ENCODE measurements at regions not wholly inside any gene's neighbourhood (a gene's known extent, or its start where the extent isn't known, plus 50 kb on each side); places are given as distances from the start of the nearest gene placed in this dataset.
"Not testable (repeated sequence)": the region's sequence is repeated elsewhere in the genome, so short reads cannot be mapped to it uniquely, and the experiment has no call there.

- no peak for DNase-seq
Measured at GRCh38 chr1:229119876-229120275, 151.0 kb upstream of the RAB4A start.

GRCh38 chr1:229121845-229122436 lies 149.0 kb upstream of the RAB4A start:
- no peak for DNase-seq

DNA sequence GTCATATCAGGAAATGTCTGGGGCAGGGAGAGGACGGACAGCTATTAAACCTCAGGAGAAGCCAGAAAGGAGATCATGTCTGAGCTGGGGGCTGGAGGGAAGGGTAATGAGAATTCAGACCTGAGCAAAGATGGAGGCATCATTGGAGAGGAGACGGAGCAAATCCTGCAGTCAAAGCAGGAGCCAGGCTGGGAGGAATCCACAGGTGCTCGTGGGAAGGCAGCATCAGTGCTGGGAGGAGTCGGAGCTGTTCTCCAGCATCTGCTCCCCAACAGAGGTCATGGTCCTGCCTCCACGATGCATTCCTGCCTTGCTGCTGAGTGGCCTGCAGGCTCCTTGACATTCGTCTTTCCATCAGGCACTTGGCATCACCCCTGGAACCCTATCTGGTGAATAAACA lies 148.3 kb upstream of the RAB4A start:
- DNase-seq, result no peak

DNA sequence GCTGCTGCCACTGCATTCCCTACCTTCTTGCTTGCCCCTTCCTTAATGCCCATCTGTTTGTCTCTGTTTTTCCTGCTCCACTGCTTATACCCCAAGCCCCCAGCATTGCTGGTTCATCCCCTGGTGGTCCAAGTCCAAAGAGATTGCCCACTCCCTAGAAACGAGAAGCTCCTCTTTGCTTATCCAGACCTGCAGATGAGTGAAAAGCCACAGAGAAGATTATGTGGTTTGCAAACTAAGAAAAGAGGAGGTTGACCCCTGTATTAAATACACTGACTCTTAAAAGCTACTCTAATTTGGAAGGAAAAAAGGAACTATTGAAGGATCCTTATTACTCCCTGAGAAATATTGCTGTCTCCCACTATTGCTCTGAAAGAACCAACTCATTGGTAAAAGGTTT lies 146.8 kb upstream of the RAB4A start:
- no peak for DNase-seq

- no peak for DNase-seq
Measured at GRCh38 chr1:229124520-229125124, 146.3 kb upstream of the RAB4A start.

- DNase-seq, result no peak
Measured at GRCh38 chr1:229127301-229127700, 143.6 kb upstream of the RAB4A start.

DNA sequence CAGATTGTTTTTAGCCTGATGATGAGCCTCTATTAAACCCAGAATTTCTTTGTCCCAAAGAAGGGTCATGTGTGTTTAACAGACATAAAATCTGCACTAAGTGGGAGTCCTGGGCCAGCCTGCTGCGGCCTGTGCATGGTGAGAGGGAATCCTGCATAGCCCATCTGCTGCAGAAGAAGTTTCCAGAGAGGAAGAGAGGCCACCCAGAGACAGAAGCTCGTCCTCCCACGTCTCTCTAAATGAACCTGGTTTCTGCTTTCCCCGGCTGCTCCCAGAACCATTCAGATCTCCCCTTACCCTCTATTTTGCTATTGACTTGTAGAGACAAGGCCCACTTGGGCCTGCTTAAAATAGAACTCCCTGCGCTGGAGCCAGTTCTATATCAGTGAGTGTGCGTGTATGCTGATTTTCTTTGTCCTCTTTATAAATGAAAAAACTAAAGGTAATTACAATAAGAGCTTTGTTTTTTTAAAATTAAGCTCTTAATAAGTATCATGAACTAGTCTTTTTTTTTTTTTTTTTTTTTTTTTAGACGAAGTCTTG lies 142.8 kb upstream of the RAB4A start:
- DNase-seq, result no peak

GRCh38 chr1:229129301-229130027 lies 141.4 kb upstream of the RAB4A start:
- DNase-seq, result no peak

DNA sequence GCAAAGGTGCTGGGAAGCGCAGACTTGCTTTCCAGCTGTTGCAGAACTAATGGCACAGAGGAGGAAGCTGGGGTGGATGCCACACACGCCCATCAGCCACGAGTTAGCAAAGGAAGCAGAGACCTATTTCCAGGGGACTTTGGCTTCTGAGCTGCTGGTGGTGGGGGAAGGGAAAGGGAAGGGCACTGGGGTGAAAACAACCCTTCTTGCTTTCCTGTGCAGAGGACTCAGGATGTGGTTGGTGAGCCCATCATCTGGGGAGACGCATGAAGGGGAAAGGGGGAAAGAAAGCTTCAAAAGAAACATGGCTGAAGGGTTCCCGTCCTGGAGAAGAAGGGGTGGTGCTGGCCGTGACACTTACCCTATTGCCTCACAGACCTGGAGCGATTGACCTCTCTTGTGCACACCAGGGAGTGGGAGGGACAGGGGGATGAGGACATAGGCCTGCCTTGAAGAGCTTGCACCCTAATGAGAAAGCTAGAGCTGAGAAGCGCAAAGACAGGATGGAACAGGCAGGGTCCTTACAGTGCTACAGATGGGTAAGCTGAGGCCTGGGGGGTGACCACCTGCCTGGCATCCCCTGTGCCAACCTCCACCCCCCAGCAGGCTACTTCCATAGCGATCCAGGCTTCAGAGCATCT lies 140.8 kb upstream of the RAB4A start:
- no peak for DNase-seq

- no peak for DNase-seq
Measured at GRCh38 chr1:229131243-229132105, 139.4 kb upstream of the RAB4A start.

DNA sequence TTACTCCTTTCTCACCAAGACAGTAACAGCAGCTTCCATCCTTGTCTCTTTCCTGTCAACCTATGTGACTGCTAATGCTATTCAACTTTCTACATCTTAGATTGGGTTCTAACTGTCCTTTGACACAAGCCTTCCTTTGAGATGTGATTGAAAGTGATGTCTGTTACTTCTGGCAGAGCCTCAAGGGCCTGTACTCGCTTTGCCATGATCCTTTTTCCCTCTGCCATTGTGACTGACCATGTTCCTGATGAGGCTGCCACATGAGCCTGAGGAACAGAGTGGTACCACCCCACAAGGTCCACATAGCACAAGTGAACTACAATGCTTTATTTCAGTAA lies 138.8 kb upstream of the RAB4A start:
- DNase-seq, result no peak

GRCh38 chr1:229132706-229133105 lies 138.2 kb upstream of the RAB4A start:
- no peak for DNase-seq

GRCh38 chr1:229133151-229133550 lies 137.8 kb upstream of the RAB4A start:
- DNase-seq, result no peak

DNA sequence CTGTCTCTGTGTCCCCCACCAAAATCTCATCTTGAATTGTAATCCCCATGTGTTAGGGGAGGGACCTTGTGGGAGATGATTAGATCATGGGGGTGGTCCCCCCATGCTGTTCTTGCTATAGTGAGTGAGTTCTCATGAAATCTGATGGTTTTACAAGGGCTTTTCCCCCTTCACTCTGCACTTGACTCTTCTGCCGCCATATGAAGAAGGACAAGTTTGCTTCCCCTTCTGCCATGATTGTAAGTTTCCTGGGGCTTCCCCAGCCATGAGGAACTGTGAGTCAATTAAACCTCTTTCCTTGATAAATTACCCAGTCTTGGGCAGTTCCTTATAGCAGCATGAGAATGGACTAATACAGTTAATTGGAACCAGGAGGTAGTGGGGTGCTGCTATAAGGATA lies 137.1 kb upstream of the RAB4A start:
- DNase-seq, result no peak

- DNase-seq, result not testable (repeated sequence)
Measured at GRCh38 chr1:229134381-229135217, 136.3 kb upstream of the RAB4A start.

DNA sequence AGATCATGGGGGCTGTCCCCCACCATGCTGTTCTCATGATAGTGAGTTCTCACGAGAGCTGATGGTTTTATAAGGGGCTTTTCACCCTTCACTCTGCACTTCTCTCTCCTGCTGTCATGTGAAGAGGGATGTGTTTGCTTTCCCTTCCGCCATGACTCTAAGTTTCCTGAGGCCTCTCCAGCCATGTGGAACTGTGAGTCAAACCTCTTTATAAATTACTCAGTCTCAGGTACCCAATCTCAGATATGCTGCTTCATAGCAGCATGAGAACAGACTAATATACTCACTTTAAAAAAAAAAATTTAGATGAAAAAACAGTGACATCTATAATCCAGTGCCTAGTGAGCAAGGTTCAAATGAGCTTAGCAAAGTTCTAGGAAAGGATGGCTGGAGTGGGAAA lies 135.1 kb upstream of the RAB4A start:
- no peak for DNase-seq

- no peak for DNase-seq
Measured at GRCh38 chr1:229136822-229137221, 134.1 kb upstream of the RAB4A start.

DNA sequence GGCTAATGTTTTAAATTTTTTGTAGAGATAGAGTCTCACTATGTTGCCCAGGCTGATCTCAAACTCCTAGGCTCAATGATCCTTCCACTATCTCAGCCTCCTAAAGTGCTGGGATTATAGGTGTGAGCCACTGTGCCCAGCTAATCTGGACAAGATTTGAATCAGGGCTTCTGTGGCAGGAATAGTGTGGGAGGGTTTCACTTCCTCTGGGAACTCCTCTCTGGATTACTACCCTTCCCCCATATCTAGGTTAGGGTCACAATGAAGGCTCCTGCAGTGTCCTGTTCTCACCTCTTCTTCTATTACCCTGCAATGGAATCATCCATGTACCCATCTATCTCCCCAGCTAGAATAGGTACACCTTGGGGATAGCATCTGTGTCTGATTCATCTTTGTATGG lies 133.6 kb upstream of the RAB4A start:
- DNase-seq, result no peak

DNA sequence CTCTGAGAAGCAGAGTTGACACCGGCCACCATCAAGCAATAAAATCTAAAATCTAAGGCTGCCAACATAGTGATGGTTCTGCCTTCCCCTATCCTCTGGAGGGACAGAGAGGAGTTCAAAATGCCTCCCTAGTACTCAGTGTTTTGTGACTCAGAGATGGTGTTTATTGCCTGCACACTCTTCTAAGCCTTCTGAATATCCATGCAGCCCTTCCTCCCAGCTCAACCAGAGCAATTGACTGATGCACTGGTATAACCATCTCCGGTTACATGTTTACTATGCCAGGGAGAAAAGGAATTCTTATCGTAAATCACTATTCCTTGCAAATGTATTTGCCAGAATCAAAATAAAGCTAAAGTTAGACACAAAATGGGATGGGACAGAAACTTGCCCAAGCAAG lies 132.9 kb upstream of the RAB4A start:
- DNase-seq, result no peak

DNA sequence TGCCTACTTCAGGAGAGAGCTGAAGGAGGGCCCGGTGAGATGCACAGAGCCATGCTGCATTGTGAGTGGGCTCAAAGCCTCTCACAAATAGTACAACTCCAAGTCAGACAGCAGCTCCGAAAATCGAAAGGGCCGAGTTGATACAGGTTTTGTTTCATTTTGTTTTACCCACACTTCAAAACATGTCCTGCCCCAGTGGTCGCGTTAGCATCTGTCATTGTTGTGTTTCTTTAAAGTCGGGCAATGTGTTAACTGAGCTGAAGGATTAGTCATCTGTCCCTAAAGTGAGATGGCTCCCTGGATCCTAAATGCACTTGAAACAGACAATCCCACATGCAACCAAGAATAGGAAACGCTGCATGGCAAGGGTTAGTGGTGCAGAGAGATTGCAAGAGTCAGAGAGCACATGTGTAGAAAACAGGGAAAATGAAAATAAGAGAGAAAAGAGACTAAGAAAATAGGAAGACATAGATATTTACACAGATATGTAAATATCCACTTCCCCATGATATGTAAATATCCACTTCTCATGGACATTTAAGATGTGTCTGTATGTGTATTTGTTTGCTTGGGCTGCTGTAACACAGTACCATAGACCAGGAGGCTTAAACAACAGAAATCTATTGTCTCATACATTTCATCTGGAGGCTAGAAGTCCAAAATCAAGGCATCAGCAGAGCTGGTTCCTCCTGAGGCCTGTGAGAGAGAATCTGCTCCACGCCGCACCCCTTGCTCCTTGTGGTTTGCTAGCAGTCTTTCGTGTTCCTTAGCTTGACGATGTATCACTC lies 131.4 kb upstream of the RAB4A start:
- DNase-seq, result no peak

- no peak for DNase-seq
Measured at GRCh38 chr1:229140119-229140396, 130.9 kb upstream of the RAB4A start.

Data from NCI-H1092 treated with DMSO at 0.1 percent for 48 hours (cell line).